ENCODE measurements at regions not wholly inside any gene's neighbourhood (a gene's known extent, or its start where the extent isn't known, plus 50 kb on each side); places are given as distances from the start of the nearest gene placed in this dataset.

GRCh38 chr6:33902457-33902853 lies 98.7 kb upstream of the MLN start:
- no peaks in the 10 kb centered on the region for H3K36me3 ChIP-seq (ENCODE audit: control insufficient read depth, insufficient read depth, low read length)
- TF ChIP-seq CTCF (IDR thresholded peaks at IDR 0.05; ENCODE audit: insufficient read depth, low read length, poor library complexity, severe bottlenecking), result no peak
- DNase-seq (ENCODE audit: low read depth), result no peak
- H3K4me3 ChIP-seq (ENCODE audit: low read depth, low read length), result no peak overlapping the region
- H3K27me3 ChIP-seq (ENCODE audit: control insufficient read depth, insufficient read depth, low read length), result peaks cover 8% of the 10 kb centered on the region

GRCh38 chr6:33901822-33902456 lies 98.1 kb upstream of the MLN start:
- no peak for TF ChIP-seq CTCF (IDR thresholded peaks at IDR 0.05; ENCODE audit: insufficient read depth, low read length, poor library complexity, severe bottlenecking)
- Histone ChIP-seq H3K4me3 (ENCODE audit: low read depth, low read length) (no peak overlapping the region), H3K27me3 (ENCODE audit: control insufficient read depth, insufficient read depth, low read length) (peaks cover 8% of the 10 kb centered on the region), H3K36me3 (ENCODE audit: control insufficient read depth, insufficient read depth, low read length) (no peaks in the 10 kb centered on the region)
- DNase-seq (ENCODE audit: low read depth), result no peak

GRCh38 chr6:33898771-33899170 lies 95.0 kb upstream of the MLN start:
- peaks cover 10% of the 10 kb centered on the region for H3K27me3 ChIP-seq (ENCODE audit: control insufficient read depth, insufficient read depth, low read length)
- H3K36me3 ChIP-seq (ENCODE audit: control insufficient read depth, insufficient read depth, low read length), result no peaks in the 10 kb centered on the region
- no peak for DNase-seq (ENCODE audit: low read depth)
- H3K4me3 ChIP-seq (ENCODE audit: low read depth, low read length), result no peak overlapping the region
- TF ChIP-seq CTCF (IDR thresholded peaks at IDR 0.05; ENCODE audit: insufficient read depth, low read length, poor library complexity, severe bottlenecking), result no peak

GRCh38 chr6:33897189-33897780 lies 93.5 kb upstream of the MLN start:
- no peak for TF ChIP-seq CTCF (IDR thresholded peaks at IDR 0.05; ENCODE audit: insufficient read depth, low read length, poor library complexity, severe bottlenecking)
- DNase-seq (ENCODE audit: low read depth), result no peak
- no peak overlapping the region for H3K4me3 ChIP-seq (ENCODE audit: low read depth, low read length)
- H3K27me3 ChIP-seq (ENCODE audit: control insufficient read depth, insufficient read depth, low read length), result peaks cover 7% of the 10 kb centered on the region
- H3K36me3 ChIP-seq (ENCODE audit: control insufficient read depth, insufficient read depth, low read length), result no peaks in the 10 kb centered on the region

- H3K4me3 ChIP-seq (ENCODE audit: low read depth, low read length), result no peak overlapping the region
- no peak for TF ChIP-seq CTCF (IDR thresholded peaks at IDR 0.05; ENCODE audit: insufficient read depth, low read length, poor library complexity, severe bottlenecking)
- H3K27me3 ChIP-seq (ENCODE audit: control insufficient read depth, insufficient read depth, low read length), result peaks cover 7% of the 10 kb centered on the region
- DNase-seq (ENCODE audit: low read depth), result no peak
- H3K36me3 ChIP-seq (ENCODE audit: control insufficient read depth, insufficient read depth, low read length), result no peaks in the 10 kb centered on the region
Measured at GRCh38 chr6:33896391-33897188, 92.8 kb upstream of the MLN start.

Data from kidney epithelial cell (primary cell).